SU-DHL-6 (cell line): ENCODE measurements at regions not wholly inside any gene's neighbourhood (a gene's known extent, or its start where the extent isn't known, plus 50 kb on each side); places are given as distances from the start of the nearest gene placed in this dataset.

Experiments
- CTCF ChIP-seq: fragments of 200-600 bp; sonication (generic); IDR thresholded peaks from one replicate; pipeline ENCODE4 v1.5.1; 2017; ENCODE audit warnings: antibody characterized with exemption, mild to moderate bottlenecking, low read length, moderate library complexity; ENCODE audit not compliant: insufficient read depth, poor library complexity, severe bottlenecking
- EZH2phosphoT487 ChIP-seq: fragments of 200-600 bp; sonication (generic), shearing (Covaris generic); conservative IDR thresholded peaks from 2 replicates; pipeline ENCODE4 v1.6.1; 2018; ENCODE audit warnings: mild to moderate bottlenecking, antibody characterized with exemption, low read length, moderate library complexity, mixed read lengths

DNA sequence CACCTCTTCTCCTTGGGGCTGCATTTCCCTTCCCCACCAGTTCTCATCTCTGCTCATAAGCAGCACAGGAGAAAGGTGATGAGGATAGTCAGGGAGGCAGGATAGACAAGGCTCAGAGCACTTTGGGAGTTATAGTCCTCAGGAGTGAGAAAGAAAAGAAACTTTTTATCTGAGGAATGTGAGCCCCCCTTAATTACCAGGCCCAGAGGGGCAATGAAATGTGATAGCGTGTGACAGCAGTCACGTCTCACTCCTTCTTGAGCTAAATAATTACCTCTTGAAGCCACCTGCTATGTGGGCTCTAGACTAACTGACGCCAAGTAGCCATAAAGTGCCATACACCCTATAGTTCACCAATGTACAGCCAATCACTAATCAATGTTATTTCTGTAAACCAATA lies 105.8 kb downstream of the SPP2 start:
- TF ChIP-seq CTCF (no peak), EZH2phosphoT487 (no peak)
